NCI-H146 treated with DMSO at 0.1 percent for 48 hours (cell line): ENCODE measurements at regions not wholly inside any gene's neighbourhood (a gene's known extent, or its start where the extent isn't known, plus 50 kb on each side); places are given as distances from the start of the nearest gene placed in this dataset.
"Not testable (repeated sequence)": the region's sequence is repeated elsewhere in the genome, so short reads cannot be mapped to it uniquely, and the experiment has no call there.

Experiments
- DNase-seq: peaks from one replicate; lab custom pipeline; 2025; ENCODE audit not compliant: unreplicated experiment; lab: John Stamatoyannopoulos, UW

DNA sequence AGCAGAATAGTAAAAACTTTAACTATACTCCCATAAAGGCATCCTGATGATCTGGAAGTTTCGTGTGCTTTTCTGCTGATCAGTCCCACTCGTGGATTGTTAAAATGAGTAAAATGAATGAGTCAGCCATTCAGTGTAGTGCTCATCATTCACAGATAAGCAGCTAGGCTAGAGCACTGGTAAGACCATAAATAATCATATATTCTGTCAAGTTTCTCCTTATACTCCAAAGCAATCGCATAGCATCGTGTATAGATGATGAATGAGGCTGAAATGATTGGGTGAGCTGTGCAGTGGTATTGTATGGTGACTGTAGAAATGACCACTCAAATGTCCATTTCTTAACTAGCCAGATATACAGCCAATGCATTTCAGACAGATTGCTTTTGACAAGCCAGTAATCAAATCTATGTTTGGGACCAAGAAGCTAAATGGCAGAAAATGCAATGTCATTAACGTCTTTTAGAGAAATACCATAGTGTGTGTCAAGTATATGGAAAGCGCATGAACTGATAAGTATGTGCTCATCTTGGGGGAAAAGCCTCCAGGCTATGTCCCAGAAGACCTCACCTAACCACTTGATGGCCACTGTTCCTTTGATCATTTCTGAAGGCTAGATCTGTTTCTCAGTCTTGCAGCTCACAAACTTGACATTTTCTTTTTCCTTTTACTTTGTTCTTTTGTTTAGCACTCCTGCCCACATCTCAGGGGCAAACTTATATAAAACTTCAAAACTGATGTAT, 227.2 kb upstream of the FAM3C start:
- DNase-seq = no peak

DNA sequence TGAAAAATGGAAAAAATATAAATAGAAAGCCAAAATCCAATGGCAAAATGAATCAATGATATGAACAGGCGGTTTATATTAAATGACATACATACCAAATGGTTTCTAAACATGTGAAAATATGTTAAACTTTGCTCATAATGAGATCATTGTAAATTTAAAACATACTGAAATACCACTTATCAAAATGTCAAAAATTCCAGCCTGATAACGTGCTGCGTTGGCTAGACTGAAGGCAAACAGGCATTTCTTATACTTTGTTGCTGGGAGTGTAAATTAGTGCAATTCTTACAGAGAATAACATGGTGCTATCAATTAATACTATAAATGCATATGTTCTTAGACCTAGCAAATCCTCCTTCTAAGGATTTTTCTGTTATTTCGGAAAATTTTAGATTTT, 225.8 kb upstream of the FAM3C start:
- no peak for DNase-seq

DNA sequence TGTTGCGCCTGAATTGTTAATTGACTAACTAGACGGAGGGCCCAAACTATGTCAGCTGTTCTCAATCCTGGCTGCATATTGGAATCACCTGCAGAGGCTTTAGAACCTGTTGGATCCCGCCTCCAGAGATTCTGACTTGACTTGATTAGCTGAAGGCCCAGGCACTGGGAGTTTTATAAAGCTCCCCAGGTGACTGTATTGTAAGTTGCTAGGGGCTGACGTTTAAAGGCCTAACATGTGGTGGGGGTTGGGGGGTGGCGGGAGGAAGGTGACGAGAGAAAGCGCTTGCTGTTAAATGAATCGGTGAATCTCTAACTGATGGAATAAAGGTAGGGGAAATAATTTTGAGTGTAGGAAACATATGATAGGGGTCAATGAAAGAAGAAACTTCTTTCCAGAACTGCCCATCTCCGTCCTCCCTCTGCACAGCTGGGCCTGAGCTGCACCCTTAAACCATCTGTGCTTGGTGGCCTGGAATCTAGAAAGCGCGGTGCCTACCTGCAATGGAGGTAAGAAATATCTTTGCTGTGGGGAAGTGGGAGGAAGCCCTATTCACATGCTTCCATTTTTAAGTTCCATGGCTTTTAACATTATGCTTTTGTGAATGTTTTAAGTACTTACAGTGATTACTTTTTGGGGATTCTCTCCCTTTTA, 225.0 kb upstream of the FAM3C start:
- no peak for DNase-seq

DNA sequence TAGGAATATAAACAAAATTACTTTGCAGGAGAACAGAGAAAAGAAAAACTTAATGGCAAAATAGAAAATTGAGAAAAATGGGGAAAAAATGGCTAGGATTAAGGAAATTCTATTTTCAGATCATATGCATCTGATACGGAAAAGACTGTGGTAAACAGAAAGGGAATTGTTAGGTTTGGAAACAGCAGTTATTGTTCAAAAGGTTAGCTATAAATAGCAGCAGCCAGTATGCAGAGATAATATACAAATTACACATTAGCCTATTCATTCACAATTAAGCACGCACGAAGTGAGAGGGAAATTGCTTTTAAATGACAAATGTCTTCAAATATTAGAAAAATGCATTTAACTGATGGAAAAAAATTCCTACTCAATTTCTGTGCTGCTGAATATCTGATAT, 224.1 kb upstream of the FAM3C start:
- DNase-seq = no peak

DNA sequence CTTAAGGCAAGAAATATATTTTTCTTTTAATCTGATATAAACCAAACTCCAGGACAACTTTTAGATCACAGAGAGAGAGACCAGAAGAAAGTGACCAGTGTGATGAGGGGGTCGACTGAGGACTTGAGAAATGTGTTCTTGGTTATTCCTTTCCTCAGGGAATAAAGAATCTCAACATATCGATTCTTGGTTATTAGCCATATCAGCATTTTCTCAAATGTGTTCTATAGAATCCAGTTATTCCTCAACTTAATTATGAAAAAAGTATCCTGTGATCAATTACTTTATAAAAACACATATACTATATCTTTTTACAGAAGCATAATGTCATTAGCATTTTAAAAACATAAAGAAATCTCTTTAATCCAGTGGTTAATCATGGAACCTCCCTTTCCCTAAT, 222.1 kb upstream of the FAM3C start:
- no peak for DNase-seq

DNA sequence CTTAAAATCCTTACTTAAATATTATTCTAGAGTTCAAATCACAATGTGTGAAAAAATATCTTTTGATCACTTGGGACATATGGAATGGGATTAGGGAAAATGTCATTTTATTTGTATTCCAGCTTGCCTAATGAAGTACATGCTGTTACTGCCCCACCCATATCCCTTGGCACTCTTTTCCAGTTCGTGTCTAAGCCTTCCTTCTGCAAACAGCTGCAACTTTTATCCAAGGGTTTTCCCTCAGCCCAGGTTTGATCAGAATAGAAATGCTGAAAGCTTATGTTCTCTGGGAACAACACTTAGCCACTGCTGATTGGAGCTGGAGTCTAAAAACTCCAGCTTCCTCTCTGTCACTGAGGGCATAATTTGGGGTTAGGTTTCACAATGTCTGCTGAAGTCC, 214.1 kb upstream of the FAM3C start:
- no peak for DNase-seq

DNA sequence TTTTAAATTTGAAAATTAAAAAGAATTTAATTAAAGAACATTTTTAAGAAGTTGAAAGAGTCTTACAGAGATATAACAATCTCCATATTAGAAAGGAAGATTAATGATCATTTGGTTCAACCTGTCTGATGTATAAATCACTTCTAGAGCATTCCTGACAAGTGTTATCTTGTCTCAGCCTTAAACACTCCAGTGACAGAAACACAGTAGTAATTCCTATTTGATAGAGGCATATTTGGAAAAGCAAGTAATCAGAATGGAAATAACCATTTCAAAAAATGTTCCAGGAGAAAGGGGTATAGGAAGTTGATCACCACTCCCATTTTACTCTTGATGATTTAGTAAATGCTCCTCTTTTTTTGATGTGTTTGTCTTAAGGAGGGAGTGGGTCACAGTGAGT, 213.1 kb upstream of the FAM3C start:
- DNase-seq = no peak

DNA sequence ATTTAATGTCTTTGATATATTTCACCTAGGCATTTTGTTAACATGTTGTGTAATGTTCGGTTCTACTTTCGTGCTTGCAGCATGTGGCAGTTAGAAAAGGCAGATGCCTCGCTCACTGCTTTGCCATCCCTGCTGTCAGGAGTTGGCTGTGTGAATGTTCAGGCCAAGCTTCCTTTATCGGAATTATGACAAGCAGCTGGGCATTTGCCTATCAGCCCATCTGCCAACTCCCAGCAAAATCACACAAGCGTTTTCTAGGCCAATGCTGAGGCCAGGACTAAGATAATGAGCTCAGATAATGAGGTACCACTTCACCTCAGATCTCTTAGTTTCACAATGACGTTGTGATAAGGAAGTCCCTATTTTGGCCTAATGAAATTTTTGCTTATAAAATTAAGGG, 212.7 kb upstream of the FAM3C start:
- no peak for DNase-seq

DNA sequence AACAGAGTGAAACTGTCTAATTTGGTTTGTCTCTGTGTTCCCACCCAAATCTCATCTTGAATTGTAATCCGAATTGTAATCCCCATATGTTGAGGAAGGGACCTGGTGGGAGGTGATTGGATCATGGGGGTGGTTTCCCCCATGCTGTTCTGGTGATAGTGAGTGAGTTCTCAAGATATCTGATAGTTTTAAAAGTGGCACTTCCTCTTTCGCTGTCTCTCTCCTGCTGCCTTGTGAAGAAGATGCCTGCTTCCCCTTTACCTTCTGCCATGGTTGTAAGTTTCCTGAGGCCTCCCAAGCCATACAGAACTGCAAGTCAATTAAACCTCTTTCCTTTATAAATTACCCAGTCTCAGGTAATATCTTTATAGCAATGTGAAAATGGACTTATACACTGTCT, 212.1 kb upstream of the FAM3C start:
- not testable (repeated sequence) for DNase-seq

DNA sequence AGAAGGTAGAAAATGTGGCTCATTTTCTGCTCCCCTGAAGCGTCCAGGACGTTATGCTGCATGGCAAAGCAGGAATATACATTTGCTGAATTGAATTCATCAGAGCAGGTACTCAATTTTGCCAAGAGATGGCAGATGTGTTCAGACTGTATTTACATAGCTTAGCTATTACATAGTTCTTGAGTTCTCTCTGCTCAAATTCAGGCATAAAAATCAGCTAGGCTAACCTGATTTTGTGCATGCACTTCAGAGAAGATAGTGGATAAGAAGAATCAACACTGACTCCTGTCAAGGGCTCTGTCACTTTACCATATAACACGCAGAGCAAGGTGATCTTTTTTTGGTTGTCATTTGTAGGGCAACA, 209.2 kb upstream of the FAM3C start:
- peak; percentile 42 for DNase-seq

DNA sequence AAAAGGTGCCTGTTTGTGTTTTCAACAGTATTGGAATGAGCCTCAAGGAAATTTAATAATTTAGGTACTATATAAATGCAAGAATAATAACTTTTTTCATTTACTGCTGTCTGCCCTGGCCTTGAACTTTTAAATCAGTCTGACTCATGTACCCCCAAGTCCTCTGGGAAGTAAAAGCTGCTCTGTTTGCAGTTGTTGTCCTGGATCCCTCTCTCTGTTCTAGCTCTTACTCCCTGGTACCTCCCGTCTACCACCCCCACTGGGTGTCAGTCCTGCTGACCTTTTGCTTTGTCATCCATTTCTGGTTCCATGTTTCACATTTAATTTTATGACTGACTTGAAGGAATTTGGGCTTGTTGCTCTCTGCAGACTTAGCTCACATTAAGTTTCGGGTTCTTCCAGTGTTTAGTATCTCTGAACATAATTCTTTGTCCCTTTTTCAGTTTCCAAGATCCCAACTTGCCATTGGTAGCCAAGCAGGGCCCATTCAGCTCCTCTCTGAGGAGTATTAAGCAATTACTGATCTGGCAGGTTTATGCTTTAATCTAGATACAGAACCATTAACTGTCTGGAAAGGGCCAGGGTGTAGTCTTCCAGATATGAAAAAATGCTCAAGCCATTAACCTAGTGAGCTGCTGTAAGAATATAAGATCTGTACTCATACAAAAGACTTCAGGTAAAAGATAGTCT, 208.7 kb upstream of the FAM3C start:
- DNase-seq = no peak

DNA sequence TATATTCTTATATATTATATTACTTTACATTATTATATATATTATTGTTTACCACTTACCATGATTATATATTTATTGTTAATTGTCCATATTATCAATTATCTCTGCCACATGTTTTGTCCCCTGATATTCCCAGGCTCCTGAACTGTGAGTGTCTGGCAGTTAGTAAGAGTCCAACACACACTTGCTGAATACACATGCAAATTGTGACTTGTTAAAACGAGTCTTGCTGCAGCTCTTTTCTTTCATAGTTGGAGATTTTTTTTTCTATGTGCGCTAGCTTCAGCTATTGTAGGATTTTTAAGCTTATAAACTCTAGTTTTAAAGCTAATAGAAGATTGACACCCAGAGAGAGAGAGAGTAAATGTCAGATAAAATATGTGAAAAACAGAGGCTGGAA, 207.8 kb upstream of the FAM3C start:
- DNase-seq = no peak

DNA sequence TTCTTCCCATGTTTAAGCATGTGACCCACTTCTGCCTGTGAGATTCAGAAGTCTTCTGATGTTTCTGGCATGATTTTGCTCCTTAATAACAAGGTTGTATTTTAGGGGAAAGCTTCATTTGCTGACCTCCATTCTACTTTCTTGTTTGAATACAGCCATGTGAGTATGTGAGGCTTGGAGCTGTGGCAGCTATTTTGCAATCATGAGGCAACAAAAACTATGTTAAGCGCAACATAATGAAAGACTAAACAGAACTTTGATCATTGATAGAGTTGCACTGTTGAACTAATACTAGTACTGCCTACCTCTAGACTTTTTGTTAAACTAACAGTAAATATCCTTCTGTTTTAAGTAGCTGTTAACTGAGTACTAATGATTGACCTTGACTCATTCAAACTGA, 203.8 kb upstream of the FAM3C start:
- DNase-seq = no peak

DNA sequence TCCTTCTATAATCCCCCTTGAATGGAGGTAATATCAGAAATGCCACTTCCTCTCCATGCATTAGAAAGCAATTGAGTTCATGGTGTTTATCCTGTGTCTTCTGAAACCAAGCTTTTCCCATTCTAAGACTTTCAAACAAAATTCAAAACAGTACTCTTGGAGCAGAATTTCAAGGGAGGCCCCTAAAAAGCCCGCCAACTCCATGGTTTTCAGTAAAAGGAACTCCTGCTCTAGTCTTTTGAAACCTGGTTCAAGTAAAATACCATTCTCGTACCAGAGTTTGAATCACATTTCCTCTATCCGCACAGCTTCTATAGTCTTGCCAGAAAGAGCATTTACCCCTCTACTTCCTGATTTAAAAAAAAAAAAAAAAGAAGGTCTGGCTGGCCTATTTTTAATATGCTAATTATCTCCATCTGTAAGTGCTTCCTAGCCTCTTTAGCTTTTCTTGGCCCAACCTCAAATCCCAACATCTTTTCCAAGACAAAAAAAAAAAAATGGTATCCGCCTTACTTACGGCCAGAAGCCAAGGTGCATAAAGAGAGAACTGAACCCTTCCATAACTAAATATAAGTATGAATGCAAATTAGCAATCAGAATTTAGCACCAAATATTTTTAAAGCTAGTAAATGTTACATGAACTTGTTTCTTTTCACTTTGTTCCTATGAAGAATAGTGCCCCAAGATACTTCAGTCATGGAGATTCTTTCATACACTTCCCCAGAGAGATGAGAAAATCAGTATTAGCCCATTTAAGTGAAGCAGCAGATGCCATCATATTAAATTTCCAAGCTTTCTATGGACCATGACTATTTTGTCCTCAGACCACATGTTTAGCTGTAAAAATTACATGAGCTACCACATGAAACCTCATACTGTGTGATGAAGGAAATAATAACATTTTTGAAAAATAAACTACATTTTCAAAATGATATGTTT, 199.9 kb upstream of the FAM3C start:
- DNase-seq = no peak

DNA sequence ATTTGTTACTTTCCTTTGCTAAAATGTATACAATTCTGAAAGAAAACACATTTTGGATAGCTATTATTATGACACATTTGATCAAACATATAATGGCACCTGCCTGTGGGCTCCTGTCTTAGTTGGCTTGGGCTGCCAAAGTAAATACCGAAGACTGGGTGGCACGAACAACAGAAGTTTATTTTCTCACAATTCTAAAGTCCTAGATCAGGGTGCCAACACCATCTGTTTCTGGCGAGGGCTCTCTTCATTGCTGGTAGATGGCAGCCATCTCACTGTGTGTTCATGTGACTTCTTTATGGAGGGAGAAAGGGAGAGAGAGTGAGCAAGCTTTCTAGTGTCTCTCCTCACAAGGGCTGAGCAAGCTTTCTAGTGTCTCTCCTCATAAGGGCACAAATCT, 195.8 kb upstream of the FAM3C start:
- no peak for DNase-seq

DNA sequence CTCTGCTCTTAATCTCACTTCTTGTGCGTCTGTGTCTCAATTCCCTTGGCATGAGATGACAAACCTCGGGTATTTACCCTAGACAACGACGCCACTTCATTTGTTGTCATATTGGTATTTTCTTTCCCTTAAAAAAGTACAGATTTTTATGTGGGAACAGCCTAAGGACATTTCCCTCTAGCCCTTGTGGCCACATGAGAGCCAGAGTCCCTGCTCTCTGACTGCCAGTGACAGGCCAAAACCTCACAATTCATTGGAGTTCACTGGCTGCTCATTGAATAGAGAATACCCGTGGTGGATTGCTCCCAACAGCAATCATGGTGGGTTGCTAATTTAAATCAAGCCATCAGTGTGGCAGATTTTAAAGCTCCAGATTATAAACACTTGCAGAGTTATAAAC, 191.3 kb upstream of the FAM3C start:
- DNase-seq = no peak

DNA sequence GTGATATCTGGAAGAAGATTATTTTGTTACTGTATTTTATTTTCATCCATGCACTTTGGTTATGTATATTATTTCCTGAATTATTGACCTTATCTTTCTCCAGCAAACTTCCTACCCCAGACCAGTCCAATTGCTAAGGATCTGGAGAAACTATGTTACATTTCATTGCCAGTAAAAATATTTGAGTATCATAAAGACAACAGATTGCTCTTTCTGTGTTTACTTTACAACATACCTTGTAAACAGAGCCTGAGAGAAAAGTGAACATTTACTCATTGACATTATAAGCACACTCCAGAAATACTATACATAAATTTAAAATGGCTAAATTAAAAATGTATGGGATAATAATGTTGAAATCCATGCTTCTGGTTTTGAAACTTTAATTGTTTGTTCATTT, 186.2 kb upstream of the FAM3C start:
- no peak for DNase-seq

DNA sequence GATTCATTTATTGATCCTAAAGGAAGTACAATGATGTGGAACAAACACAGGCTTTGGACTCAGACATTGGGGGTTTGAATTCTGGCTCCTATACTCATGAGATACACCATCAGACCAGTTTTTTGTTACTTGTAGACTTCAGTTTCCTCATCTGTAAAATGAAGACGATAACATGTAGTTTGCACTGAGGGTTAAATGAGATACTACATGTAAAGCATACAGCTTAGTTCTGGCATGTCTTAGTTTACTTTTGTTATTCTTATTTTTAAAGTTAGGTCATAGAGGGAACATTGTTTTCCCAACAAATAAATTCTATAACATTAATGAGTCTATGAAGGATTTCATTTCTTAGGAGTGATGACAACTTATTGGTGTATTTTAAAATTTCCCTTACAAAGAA, 183.5 kb upstream of the FAM3C start:
- no peak for DNase-seq

DNA sequence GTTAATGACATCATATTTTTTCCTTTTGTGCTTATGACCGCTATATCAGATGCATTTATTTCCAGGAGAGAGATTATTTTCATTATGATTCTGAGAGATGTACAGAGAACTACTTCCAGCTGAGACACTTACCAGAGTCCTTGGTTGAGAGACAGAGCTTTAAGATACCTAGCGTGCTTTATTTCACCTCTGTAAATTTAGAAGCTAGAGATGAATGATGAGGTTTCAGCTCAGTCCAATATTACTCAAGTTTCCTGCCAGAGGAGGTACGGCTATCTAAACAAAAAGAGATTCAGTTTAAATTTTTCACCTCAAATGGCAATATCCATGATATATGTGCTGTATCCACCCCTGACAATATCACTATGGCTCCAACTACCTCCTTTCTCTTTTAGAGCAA, 182.6 kb upstream of the FAM3C start:
- DNase-seq = no peak

DNA sequence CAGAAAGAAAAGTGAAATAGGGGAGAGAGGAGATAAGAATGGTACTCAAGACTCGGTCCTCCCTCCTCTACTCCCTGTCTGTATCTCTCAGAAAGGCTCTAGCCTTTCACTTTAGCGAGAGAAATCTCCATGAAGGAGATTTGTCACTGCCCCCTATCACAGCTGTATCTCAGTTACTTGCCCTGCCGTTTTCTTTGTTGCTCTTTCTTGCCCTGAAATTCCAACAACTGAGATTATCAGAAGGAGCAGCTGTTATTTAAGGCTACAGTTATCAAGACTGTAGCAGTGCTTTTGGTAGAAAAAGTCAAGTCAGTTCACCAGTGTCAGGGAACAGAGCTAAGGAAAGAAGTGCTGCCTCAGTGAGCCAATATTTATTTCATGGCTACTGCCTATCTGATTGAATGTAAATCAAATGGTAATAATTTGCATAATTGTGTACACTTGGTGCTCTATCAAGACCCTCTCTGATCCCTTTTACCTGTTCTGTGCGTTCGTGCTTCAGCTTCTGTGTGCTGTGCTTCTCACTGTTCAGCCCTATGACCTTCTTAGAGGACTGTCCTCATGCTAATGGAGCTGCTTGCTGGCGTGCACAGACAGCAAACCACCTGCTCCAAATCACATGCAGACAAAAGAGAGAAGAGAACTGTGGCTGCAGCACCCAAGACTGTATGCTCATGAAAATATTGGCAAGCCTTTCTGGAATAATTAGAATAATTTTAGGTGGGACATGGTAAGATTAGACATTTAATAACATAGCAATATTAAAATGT, 180.2 kb upstream of the FAM3C start:
- peak; percentile 76 for DNase-seq
